ENCODE measurements at regions not wholly inside any gene's neighbourhood (a gene's known extent, or its start where the extent isn't known, plus 50 kb on each side); places are given as distances from the start of the nearest gene placed in this dataset.

- no peak overlapping the region for H3K9ac ChIP-seq (ENCODE audit: insufficient read length, low read depth)
Observed at GRCh38 chr4:133938061-133938460, 263.5 kb downstream of the PABPC4L start.

DNA sequence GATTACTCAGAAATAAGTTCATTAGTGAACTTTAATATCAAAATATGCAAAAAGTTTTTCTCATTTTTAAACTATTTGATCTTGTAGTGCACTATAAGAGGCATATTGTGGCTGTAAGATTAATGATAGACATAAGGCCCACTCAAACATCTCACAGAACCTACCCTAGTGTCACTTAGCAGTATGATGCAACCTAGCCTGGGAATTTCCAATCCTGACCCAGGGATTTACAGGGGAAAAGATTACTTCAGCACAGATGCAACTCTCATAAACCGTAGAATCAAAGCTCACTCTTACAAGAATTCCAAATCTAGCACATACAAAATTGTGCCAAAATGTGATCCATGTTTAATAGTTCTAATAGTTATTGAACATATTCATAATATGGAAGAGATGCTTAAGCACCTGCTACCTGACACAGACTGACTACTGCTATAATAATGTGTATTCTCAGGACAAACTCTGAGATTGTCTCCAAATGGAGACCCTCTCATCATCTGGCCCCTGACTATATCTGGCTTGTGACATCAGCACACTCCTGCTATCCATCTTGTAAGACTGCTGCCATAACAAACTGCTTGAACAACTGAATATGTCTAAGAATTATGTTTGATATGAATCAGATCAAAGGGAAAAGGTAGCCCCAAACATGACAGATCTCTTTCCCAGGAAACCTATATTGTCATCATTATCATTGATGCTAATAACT, 271.9 kb downstream of the PABPC4L start:
- DNase-seq (ENCODE audit: low read depth, low spot score): no peak
- no peaks in the 10 kb centered on the region for H3K27me3 ChIP-seq (ENCODE audit: insufficient read depth, insufficient read length)
- H3K4me1 ChIP-seq (ENCODE audit: insufficient read depth, insufficient read length): no peaks in the 10 kb centered on the region
- H3K36me3 ChIP-seq (ENCODE audit: insufficient read depth, insufficient read length, low read length): no peaks in the 10 kb centered on the region
- TF ChIP-seq YY1 (IDR thresholded peaks at IDR 0.05; ENCODE audit: insufficient read depth, insufficient read length): no peak
- no peak for TF ChIP-seq ZNF274 (IDR thresholded peaks at IDR 0.05; ENCODE audit: low read depth, low read length)
- TF ChIP-seq SUZ12 (IDR thresholded peaks at IDR 0.05; ENCODE audit: extremely low read depth, insufficient read depth, insufficient read length): no peak
- H3K9me3 ChIP-seq (ENCODE audit: insufficient read depth, low read length): no peaks in the 10 kb centered on the region
- no peak overlapping the region for H3K4me3 ChIP-seq (ENCODE audit: insufficient read length, low read depth)
- no peak overlapping the region for H3K9ac ChIP-seq (ENCODE audit: insufficient read length, low read depth)

More at GRCh38 chr4:133938061-133938460, 263.5 kb downstream of the PABPC4L start:
- H3K9me3 ChIP-seq (ENCODE audit: insufficient read depth, low read length): 0 out of 2 replicates have a peak, but pooled peaks cover under 1% of the 10 kb centered on the region
- H3K36me3 ChIP-seq (ENCODE audit: insufficient read depth, insufficient read length, low read length): no peaks in the 10 kb centered on the region
- H3K4me1 ChIP-seq (ENCODE audit: insufficient read depth, insufficient read length): no peaks in the 10 kb centered on the region
- no peaks in the 10 kb centered on the region for H3K27me3 ChIP-seq (ENCODE audit: insufficient read depth, insufficient read length)
- no peak for TF ChIP-seq YY1 (IDR thresholded peaks at IDR 0.05; ENCODE audit: insufficient read depth, insufficient read length)
- no peak overlapping the region for H3K4me3 ChIP-seq (ENCODE audit: insufficient read length, low read depth)
- DNase-seq (ENCODE audit: low read depth, low spot score): no peak

DNA sequence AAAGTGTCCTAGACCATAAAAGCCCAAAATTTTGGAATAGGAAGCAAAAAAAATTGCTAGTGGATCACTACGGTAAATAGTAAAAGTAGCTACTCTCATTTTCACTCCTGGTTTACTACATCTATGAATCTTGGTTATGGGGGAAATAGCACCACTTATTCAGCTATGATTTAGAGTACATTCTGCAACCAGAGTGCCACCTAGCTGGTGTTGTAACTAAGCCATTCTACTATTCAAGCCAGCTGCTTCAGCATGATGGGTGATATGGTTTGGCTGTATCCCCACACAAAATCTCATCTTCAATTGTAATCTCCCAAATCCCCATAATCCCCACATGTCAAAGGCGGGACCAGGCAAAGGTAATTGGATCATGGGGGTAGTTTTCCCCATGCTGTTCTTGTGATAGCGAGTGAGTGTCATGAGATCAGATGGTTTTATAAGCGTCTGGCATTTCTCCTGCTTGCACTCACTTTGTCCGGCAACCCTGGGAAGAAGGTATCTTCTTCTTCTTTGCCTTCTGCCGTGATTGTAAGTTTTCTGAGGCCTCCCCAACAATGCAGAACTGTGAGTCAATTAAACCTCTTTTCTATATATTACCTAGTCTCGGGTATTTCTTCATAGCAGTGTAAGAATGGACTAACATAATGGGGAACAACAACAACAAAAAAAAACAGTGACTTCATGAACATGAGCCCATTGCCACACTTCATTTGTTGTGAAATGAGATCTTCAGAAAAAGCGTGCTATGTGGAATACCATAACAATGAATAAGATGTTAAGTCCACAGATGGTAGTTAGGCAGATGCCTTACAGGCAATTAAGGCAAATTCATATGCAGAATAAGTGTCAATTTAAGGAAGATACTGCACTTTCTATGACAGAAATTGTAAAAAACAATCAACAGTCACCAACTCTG, 280.1 kb downstream of the PABPC4L start:
- no peaks in the 10 kb centered on the region for H3K36me3 ChIP-seq (ENCODE audit: insufficient read depth, insufficient read length, low read length)
- H3K27me3 ChIP-seq (ENCODE audit: insufficient read depth, insufficient read length): no peaks in the 10 kb centered on the region
- no peaks in the 10 kb centered on the region for H3K4me1 ChIP-seq (ENCODE audit: insufficient read depth, insufficient read length)
- no peak overlapping the region for H3K4me3 ChIP-seq (ENCODE audit: insufficient read length, low read depth)
- H3K9ac ChIP-seq (ENCODE audit: insufficient read length, low read depth): no peak overlapping the region
- no peaks in the 10 kb centered on the region for H3K9me3 ChIP-seq (ENCODE audit: insufficient read depth, low read length)
- TF ChIP-seq SUZ12 (IDR thresholded peaks at IDR 0.05; ENCODE audit: extremely low read depth, insufficient read depth, insufficient read length) (no peak), ZNF274 (IDR thresholded peaks at IDR 0.05; ENCODE audit: low read depth, low read length) (no peak), YY1 (IDR thresholded peaks at IDR 0.05; ENCODE audit: insufficient read depth, insufficient read length) (no peak)
- no peak for DNase-seq (ENCODE audit: low read depth, low spot score)

DNA sequence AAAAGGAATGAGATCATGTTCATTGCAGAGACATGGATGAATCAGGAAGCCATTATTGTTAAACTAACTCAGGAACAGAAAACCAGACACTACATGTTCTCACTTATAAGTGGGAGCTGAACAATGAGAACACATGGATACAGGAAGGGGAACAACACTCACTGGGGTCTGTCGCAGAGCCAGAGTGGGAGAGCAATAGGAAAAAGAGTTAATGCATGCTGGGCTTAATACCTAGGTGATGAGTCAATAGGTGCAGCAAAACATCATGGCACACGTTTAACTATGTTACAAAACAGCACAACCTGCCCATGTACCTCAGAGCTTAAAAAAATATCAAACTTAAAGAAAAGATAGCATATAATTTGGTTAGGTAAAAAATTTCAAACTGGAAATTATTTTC, 281.4 kb downstream of the PABPC4L start:
- Histone ChIP-seq H3K9ac (ENCODE audit: insufficient read length, low read depth) (no peak overlapping the region), H3K27me3 (ENCODE audit: insufficient read depth, insufficient read length) (no peaks in the 10 kb centered on the region), H3K36me3 (ENCODE audit: insufficient read depth, insufficient read length, low read length) (no peaks in the 10 kb centered on the region), H3K4me3 (ENCODE audit: insufficient read length, low read depth) (no peak overlapping the region), H3K4me1 (ENCODE audit: insufficient read depth, insufficient read length) (no peaks in the 10 kb centered on the region), H3K9me3 (ENCODE audit: insufficient read depth, low read length) (no peaks in the 10 kb centered on the region)
- TF ChIP-seq YY1 (IDR thresholded peaks at IDR 0.05; ENCODE audit: insufficient read depth, insufficient read length) (no peak), ZNF274 (IDR thresholded peaks at IDR 0.05; ENCODE audit: low read depth, low read length) (no peak), SUZ12 (IDR thresholded peaks at IDR 0.05; ENCODE audit: extremely low read depth, insufficient read depth, insufficient read length) (no peak)
- DNase-seq (ENCODE audit: low read depth, low spot score): no peak

DNA sequence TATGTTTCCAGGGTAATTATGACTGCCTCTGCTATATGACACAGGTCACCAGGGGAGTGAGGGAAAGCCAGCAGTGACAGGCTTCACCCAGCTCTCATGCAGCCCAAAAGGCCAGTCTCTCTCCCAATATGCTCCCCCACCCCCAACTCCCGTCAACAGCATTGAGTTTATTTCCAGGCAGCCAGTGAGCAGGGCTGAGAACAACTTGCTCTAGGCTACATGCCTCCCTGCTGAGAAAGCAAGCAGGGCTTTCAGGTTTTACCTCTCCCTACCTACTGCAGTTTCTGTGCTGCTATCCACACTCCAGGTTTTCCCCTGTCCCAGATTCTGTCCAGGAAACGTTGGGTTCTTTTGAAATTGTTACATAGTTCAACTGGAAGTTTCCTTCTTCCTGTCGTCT, 291.4 kb downstream of the PABPC4L start:
- no peak for DNase-seq (ENCODE audit: low read depth, low spot score)
- Histone ChIP-seq H3K4me3 (ENCODE audit: insufficient read length, low read depth) (no peak overlapping the region), H3K4me1 (ENCODE audit: insufficient read depth, insufficient read length) (peaks cover 3% of the 10 kb centered on the region), H3K36me3 (ENCODE audit: insufficient read depth, insufficient read length, low read length) (no peaks in the 10 kb centered on the region), H3K9me3 (ENCODE audit: insufficient read depth, low read length) (no peaks in the 10 kb centered on the region), H3K27me3 (ENCODE audit: insufficient read depth, insufficient read length) (no peaks in the 10 kb centered on the region), H3K9ac (ENCODE audit: insufficient read length, low read depth) (no peak overlapping the region)
- TF ChIP-seq SUZ12 (IDR thresholded peaks at IDR 0.05; ENCODE audit: extremely low read depth, insufficient read depth, insufficient read length) (no peak), YY1 (IDR thresholded peaks at IDR 0.05; ENCODE audit: insufficient read depth, insufficient read length) (no peak), ZNF274 (IDR thresholded peaks at IDR 0.05; ENCODE audit: low read depth, low read length) (no peak)

DNA sequence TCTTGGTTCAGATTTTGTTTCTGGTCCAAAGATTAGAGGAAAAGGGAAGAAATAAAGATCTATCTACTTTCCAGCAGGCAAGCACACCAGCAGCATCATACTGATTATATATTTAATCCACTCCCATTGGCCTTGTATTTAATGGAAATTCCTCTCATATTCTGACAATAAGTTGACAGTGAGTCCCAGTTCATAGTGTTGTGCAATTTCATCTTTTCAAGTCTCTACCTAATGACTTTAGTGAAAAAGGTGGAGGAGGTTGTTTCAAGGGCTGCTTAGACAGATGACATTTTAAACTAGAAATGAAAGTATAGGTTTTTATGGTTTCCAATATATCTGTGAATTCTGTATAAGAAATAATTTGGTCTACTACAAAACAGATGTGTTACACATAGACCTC, 298.6 kb downstream of the PABPC4L start:
- Histone ChIP-seq H3K36me3 (ENCODE audit: insufficient read depth, insufficient read length, low read length) (no peaks in the 10 kb centered on the region), H3K4me1 (ENCODE audit: insufficient read depth, insufficient read length) (no peaks in the 10 kb centered on the region), H3K27me3 (ENCODE audit: insufficient read depth, insufficient read length) (no peaks in the 10 kb centered on the region), H3K4me3 (ENCODE audit: insufficient read length, low read depth) (no peak overlapping the region), H3K9ac (ENCODE audit: insufficient read length, low read depth) (no peak overlapping the region), H3K9me3 (ENCODE audit: insufficient read depth, low read length) (no peaks in the 10 kb centered on the region)
- no peak for DNase-seq (ENCODE audit: low read depth, low spot score)
- TF ChIP-seq YY1 (IDR thresholded peaks at IDR 0.05; ENCODE audit: insufficient read depth, insufficient read length) (no peak), ZNF274 (IDR thresholded peaks at IDR 0.05; ENCODE audit: low read depth, low read length) (no peak), SUZ12 (IDR thresholded peaks at IDR 0.05; ENCODE audit: extremely low read depth, insufficient read depth, insufficient read length) (no peak)

GRCh38 chr4:133891011-133891410, 310.6 kb downstream of the PABPC4L start:
- no peaks in the 10 kb centered on the region for H3K9me3 ChIP-seq (ENCODE audit: insufficient read depth, low read length)
- DNase-seq (ENCODE audit: low read depth, low spot score): no peak
- H3K36me3 ChIP-seq (ENCODE audit: insufficient read depth, insufficient read length, low read length): no peaks in the 10 kb centered on the region
- TF ChIP-seq YY1 (IDR thresholded peaks at IDR 0.05; ENCODE audit: insufficient read depth, insufficient read length): no peak
- TF ChIP-seq SUZ12 (IDR thresholded peaks at IDR 0.05; ENCODE audit: extremely low read depth, insufficient read depth, insufficient read length): no peak
- no peak for TF ChIP-seq ZNF274 (IDR thresholded peaks at IDR 0.05; ENCODE audit: low read depth, low read length)
- no peak overlapping the region for H3K4me3 ChIP-seq (ENCODE audit: insufficient read length, low read depth)
- H3K27me3 ChIP-seq (ENCODE audit: insufficient read depth, insufficient read length): no peaks in the 10 kb centered on the region
- H3K9ac ChIP-seq (ENCODE audit: insufficient read length, low read depth): no peak overlapping the region
- H3K4me1 ChIP-seq (ENCODE audit: insufficient read depth, insufficient read length): no peaks in the 10 kb centered on the region
